NK-92 treated with Interleukin-12 subunit alpha and Interleukin-12 subunit beta, amount 100 ng/mL, for 24 hours (cell line): ENCODE measurements at regions not wholly inside any gene's neighbourhood (a gene's known extent, or its start where the extent isn't known, plus 50 kb on each side); places are given as distances from the start of the nearest gene placed in this dataset.

Experiments
- DNase-seq: peaks from one replicate; lab custom pipeline; 2025; lab: John Stamatoyannopoulos, UW

DNA sequence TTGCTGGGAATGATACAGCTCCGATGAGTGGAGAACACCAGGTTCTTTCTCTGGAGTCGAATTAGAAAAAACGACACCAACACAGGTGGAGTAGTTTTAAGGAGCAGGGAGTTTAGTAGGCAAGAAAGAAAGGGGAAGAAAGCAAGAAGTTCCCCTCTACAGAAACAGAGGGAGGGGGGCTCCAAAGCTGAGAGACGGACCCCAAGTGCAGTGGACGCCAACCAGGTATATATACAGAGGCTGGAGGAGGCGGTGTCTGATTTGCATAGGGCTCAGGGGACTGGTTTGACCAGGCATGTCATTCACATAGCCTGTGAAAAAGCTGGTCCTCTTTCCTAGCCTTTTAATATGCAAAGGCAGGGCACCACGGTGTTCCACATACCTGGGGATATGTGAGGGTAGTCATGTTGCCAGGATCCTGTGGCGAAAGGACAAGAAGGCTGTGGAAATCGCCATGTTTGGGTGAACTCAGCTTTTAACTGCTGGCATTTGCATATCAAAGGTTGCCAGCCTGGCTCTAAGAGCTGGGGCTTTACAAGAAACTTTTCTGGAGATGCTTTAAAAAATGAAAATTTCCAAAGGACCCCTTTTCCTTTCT, 887.4 kb upstream of the EPHA6 start:
- DNase-seq = no peak

GRCh38 chr3:95934181-95934580, 880.2 kb upstream of the EPHA6 start:
- DNase-seq = no peak

- DNase-seq = no peak
Measured at GRCh38 chr3:95939235-95939809, 875.1 kb upstream of the EPHA6 start.

GRCh38 chr3:95965704-95966336, 848.6 kb upstream of the EPHA6 start:
- DNase-seq = no peak

DNA sequence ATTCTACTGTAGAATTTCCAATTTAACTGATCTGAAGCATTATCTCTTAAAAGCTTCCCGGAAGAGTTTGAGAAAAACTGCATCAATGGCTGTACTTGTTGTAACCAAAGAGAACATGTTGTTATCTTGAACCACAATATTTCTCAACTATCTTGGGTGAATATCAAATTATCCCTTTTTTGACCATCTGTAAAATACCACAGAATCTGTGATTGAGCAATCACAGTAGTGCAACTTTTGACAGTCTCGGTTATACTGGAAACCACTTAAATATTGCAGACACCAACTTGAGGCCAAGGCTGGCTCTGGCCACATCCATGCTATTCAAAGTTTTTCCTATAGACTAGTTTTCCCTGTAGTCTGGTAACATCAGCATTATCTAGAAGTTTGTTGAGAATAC, 842.8 kb upstream of the EPHA6 start:
- DNase-seq = no peak

DNA sequence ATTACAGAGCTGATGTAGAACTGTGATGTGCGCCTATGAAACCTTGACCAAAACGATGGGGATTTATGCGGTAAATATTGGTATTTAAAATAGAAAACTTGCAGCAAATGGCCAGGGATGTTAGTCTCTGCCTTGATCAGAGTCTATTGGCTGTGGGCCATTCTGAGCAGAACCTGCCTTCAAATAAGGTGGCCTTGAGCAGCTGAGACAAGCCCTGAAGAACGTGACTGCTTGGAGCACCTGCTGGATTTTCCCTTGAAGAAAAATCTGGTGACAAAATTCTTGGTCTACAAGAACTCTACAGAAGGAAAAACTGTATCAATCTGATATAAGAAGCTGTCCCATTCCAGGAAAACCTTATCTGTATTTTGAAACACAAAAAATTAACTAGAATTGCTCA, 820.1 kb upstream of the EPHA6 start:
- DNase-seq = no peak

GRCh38 chr3:96000966-96001365, 813.4 kb upstream of the EPHA6 start:
- no peak for DNase-seq

DNA sequence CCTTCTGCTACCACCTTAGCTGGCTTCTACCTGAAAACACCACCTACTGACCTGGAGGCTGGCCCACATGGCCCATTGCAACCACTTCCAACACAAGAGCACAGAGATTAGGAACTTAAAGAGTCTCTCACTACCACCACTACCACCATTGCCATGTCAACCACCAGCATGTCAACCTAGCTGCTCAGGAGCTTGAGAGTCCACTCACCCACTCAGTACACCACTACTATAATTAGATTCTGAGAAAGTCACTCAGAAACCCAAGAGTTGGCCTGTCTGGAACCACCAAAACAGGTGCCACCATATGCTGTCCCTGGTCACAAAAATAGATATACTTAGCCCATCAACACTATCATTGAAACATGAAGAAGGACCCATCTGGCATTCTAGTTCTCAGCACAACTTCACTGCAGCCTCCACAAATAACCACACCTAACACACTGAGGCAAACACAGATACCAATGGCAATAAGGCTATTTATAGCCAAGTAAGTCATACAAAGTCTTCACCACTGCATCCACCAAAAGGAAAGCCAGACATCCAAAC, 806.7 kb upstream of the EPHA6 start:
- no peak for DNase-seq

DNA sequence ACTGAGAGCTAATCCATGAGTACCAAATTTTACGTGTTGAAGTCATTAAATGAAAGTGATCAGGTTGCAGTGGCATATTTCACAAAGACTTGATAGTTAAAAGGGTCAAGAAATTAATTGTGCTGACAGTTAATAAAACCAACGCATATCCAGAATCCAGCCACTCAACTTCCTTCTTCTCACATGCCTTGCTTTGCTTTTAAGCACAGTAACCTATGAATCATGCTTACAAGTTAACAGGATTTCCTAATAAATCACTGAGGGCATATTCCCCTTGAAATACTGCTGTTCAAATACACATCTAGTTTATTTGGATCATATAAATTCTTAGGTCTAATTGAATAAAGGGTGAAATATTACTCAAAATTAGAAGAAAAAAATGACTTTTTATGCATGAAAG, 801.5 kb upstream of the EPHA6 start:
- no peak for DNase-seq

DNA sequence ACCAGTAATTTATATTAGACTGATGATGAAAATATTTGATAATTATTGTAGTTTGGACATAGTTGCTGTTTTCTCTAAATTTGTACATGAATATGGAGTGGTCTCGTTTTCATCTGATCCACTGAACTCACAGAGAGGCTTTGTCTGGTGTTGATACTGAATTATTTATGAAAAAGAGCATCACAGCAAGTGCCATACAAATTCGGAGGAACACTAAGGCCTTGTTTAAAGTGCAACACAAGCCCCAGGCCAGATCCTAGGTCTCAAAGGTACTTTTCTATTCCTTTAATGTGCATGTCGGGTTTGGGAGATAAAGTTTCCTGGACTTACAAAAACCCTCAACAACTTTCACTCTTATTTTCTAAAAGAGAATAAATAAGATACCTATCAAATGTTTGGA, 796.8 kb upstream of the EPHA6 start:
- DNase-seq = no peak

GRCh38 chr3:96022676-96023075, 791.7 kb upstream of the EPHA6 start:
- DNase-seq = no peak

DNA sequence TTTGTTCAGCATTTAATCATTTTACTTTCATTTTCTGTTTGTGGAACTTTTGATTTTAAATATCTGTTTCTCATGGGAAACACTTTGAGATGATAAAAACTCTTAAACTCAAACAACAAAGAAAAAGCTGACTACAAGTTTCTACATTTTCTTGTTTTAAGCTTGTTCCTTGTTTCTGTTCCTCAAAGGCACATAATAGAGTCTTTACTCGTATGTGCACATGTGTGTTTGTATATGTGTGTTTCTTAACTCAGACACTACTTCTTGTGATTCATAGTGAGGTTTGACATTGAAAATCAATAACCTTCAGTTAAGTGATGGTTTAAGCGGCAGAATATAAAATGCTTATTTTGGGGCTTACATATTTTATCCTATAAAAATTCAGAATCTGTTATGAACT, 786.7 kb upstream of the EPHA6 start:
- no peak for DNase-seq

DNA sequence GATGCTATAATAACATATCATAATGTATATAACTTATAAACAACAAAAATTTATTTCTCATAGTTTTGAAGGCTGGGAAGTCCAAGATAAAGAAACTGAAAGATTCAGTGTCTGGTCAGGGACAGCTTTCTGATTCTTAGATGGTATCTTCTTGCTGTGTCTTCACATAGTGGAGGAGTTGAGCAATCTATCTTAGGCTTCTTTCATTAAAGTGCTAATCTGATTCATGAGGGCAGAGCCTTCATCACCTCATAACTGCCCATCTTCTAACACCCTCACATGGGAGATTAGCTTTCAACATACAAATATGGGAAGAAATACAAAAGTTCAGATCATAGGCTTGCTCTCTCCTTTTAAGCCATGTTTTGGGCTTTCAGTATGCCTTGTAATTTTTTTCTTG, 774.8 kb upstream of the EPHA6 start:
- no peak for DNase-seq

- no peak for DNase-seq
Measured at GRCh38 chr3:96059301-96059700, 755.1 kb upstream of the EPHA6 start.

DNA sequence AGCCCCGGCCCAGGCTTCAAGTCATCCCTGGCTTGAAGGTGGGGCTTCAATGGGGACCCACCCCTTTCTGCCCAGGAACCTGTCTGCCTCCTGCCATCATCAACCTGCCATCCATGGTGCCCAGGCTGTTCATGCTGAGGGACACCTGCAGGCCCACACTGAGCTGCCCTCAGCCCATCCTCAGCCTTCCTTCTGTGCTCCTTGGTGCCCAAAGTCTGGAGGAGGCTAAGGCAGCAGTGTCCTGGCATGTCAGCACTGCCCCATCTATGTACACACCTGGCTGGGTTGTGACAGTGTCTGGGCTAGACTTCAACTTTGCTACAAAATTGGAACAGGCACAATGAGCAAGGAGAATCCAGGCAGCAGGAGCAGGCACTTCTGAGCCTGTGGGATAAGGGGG, 745.3 kb upstream of the EPHA6 start:
- no peak for DNase-seq

- no peak for DNase-seq
Measured at GRCh38 chr3:96070678-96071077, 743.7 kb upstream of the EPHA6 start.

DNA sequence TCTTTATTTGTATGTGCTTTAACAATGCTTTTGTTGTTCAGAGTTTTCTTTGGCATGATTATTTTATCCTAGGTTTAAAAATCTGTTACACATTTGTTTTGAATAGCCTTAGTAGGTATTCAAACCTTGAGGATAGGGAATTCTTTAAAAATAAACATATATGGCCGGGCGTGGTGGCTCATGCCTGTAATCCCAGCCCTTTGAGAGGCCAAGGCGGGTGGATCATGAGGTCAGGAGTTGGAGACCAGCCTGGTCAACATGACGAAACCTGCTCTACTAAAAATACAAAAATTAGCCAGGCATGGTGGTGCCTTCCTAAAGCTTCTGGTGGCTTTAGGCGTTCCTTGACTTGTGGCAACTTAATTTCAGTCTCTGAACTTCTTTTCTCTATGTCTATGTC, 743.3 kb upstream of the EPHA6 start:
- DNase-seq = no peak

GRCh38 chr3:96072226-96072625, 742.2 kb upstream of the EPHA6 start:
- DNase-seq = no peak

GRCh38 chr3:96083610-96084009, 730.8 kb upstream of the EPHA6 start:
- DNase-seq = no peak

DNA sequence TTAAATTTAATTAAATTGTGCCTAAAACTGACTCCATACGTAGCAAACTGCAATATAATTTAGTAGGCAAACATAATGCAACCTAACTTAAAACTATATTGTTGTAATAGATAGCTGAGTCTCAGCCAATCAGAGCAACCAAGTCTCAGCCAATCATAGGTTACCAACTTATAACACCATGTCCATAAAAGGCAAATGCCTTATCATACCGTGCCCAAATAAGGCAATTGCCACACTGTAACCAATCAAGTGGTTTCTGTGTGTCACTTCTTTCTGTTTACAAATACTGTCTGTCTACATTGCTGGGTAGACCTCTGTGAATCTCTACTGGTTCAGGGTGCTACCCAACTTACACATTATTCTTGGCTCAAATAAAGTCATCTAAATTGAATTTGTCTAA, 728.4 kb upstream of the EPHA6 start:
- DNase-seq = no peak

GRCh38 chr3:96101006-96101560, 713.3 kb upstream of the EPHA6 start:
- no peak for DNase-seq

GRCh38 chr3:96106701-96107100, 707.7 kb upstream of the EPHA6 start:
- no peak for DNase-seq
